Mesenchymal stem cell (in vitro differentiated cells and primary cell): ENCODE measurements at regions not wholly inside any gene's neighbourhood (a gene's known extent, or its start where the extent isn't known, plus 50 kb on each side); places are given as distances from the start of the nearest gene placed in this dataset.

Source experiments
- DNase-seq: peaks from one replicate; pipeline ENCODE4 v3.0.0-alpha.2; 2013
- H2AFZ ChIP-seq: one replicate; pipeline ENCODE4 v1.6.1; 2013; ENCODE audit warnings: low read depth, mild to moderate bottlenecking, control low read depth, inconsistent platforms, low read length, moderate library complexity
- H2AK5ac ChIP-seq: 2 replicates; pipeline ENCODE4 v1.6.1; 2013; ENCODE audit warnings: low read length, moderate library complexity, mild to moderate bottlenecking, inconsistent platforms; ENCODE audit not compliant: severe bottlenecking
- H2BK120ac ChIP-seq: one replicate; pipeline ENCODE4 v1.6.1; 2013; ENCODE audit warnings: low read depth, mild to moderate bottlenecking, inconsistent platforms, low read length, moderate library complexity
- H2BK12ac ChIP-seq, 2 experiments: one replicate each; pipeline ENCODE4 v1.6.1; 2013; ENCODE audit warnings: inconsistent platforms in 2 of 2, low read length in 2 of 2, mild to moderate bottlenecking in 2 of 2, moderate library complexity in 2 of 2, control low read depth in 1 of 2
- H2BK15ac ChIP-seq: one replicate; pipeline ENCODE4 v1.6.1; 2013; ENCODE audit warnings: mild to moderate bottlenecking, low read depth, inconsistent platforms; ENCODE audit not compliant: poor library complexity, severe bottlenecking
- H2BK5ac ChIP-seq: 2 replicates; pipeline ENCODE4 v1.6.1; 2013; ENCODE audit warnings: low read depth, mild to moderate bottlenecking, low read length, control low read depth, inconsistent platforms; ENCODE audit not compliant: poor library complexity, severe bottlenecking
- H3K14ac ChIP-seq, 2 experiments: one replicate each; pipeline ENCODE4 v1.6.1; 2013; ENCODE audit warnings: inconsistent platforms in 2 of 2, low read length in 2 of 2, control low read depth in 1 of 2, mild to moderate bottlenecking in 1 of 2, moderate library complexity in 1 of 2
- H3K18ac ChIP-seq, 2 experiments: one replicate each; pipeline ENCODE4 v1.6.1; 2013; ENCODE audit warnings: inconsistent platforms in 2 of 2, low read length in 2 of 2, control low read depth in 1 of 2, low read depth in 1 of 2, mild to moderate bottlenecking in 1 of 2
- H3K23ac ChIP-seq, 2 experiments: one replicate each; pipeline ENCODE4 v1.6.1; 2013; ENCODE audit warnings: inconsistent platforms in 2 of 2, low read length in 2 of 2, mild to moderate bottlenecking in 2 of 2, moderate library complexity in 2 of 2, control low read depth in 1 of 2
- H3K27ac ChIP-seq: 2 replicates; pipeline ENCODE4 v1.5.1; 2013; ENCODE audit warnings: mild to moderate bottlenecking, moderate library complexity, low read length, control low read depth, inconsistent platforms; ENCODE audit not compliant: poor library complexity, severe bottlenecking
- H3K27me3 ChIP-seq, 2 experiments: 2 replicates each; pipeline versions ENCODE4 v1.6.1 to v1.7.0; 2013; ENCODE audit warnings: low read length in 2 of 2, mild to moderate bottlenecking in 2 of 2, moderate library complexity in 2 of 2, control low read depth in 1 of 2, inconsistent platforms in 1 of 2; ENCODE audit not compliant: control insufficient read depth in 1 of 2, insufficient read depth in 1 of 2
- H3K36me3 ChIP-seq, 2 experiments: 2 replicates each; pipeline versions ENCODE4 v1.6.1 to v1.7.0; 2013; ENCODE audit warnings: low read length in 2 of 2, control low read depth in 1 of 2, inconsistent platforms in 1 of 2, low read depth in 1 of 2, mild to moderate bottlenecking in 1 of 2; ENCODE audit not compliant: insufficient read depth in 2 of 2, control insufficient read depth in 1 of 2
- H3K4ac ChIP-seq, 2 experiments: one replicate each; pipeline ENCODE4 v1.6.1; 2013; ENCODE audit warnings: inconsistent platforms in 2 of 2, low read length in 2 of 2, mild to moderate bottlenecking in 2 of 2, moderate library complexity in 2 of 2, control low read depth in 1 of 2, low read depth in 1 of 2
- H3K4me1 ChIP-seq: 2 replicates; pipeline ENCODE4 v1.6.1; 2013; ENCODE audit warnings: low read depth, low read length, control low read depth; ENCODE audit not compliant: control insufficient read depth, insufficient read depth
- H3K4me2 ChIP-seq: 2 replicates; pipeline ENCODE4 v1.6.1; 2013; ENCODE audit warnings: low read length, mild to moderate bottlenecking, inconsistent platforms; ENCODE audit not compliant: poor library complexity, severe bottlenecking
- H3K4me3 ChIP-seq, 2 experiments: 2 replicates each; pipeline versions ENCODE4 v1.5.1 to v1.7.0; 2013; ENCODE audit warnings: low read length in 2 of 2, mild to moderate bottlenecking in 2 of 2, control low read depth in 1 of 2, low read depth in 1 of 2; ENCODE audit not compliant: insufficient read depth in 1 of 2
- H3K79me1 ChIP-seq: replicated peaks from 2 replicates; pipeline ENCODE4 v1.6.1; 2013; ENCODE audit warnings: mild to moderate bottlenecking, control low read depth, low read length, inconsistent platforms; ENCODE audit not compliant: poor library complexity, severe bottlenecking
- H3K9ac ChIP-seq: 2 replicates; pipeline ENCODE4 v1.7.0; 2013; ENCODE audit warnings: mild to moderate bottlenecking, low read length, moderate library complexity
- H3K9me3 ChIP-seq: 2 replicates; pipeline ENCODE4 v1.7.0; 2013; ENCODE audit warnings: mild to moderate bottlenecking, low read length; ENCODE audit not compliant: control insufficient read depth
- H4K8ac ChIP-seq: one replicate; pipeline ENCODE4 v1.6.1; 2013; ENCODE audit warnings: inconsistent platforms, mild to moderate bottlenecking, low read length, moderate library complexity
- H4K91ac ChIP-seq: one replicate; pipeline ENCODE4 v1.6.1; 2013; ENCODE audit warnings: mild to moderate bottlenecking, low read length, inconsistent platforms
- WGBS: methylation state at CpG from one replicate; pipeline ENCODE4 v1.1.7; 2013; ENCODE audit warnings: mixed read lengths; 5-methylcytosine and 5-hydroxymethylcytosine counted together

DNA sequence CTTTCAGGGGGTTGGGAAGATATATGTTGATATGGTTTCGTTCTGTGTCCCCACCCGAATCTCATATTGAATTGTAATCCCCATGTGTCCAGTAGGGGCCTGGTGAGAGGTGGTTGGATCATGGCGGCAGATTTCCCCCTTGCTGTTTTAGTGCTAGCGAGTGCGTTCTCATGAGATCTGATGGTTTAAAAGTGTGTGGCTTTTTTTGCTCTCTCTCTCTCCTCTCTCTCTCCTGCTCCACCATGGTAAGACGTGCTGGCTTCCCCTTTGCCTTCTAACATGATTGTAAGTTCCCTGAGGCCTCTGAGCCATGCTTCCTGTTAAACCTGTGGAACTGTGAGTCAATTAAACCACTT lies 68.4 kb upstream of the PDZD8 start:
- Histone ChIP-seq H3K23ac (no peak overlapping the region), H3K36me3 (no peaks in the 10 kb centered on the region), H2BK120ac (no peak overlapping the region), H3K4me1 (peaks cover 15% of the 10 kb centered on the region), H3K18ac (no peak overlapping the region), H2BK5ac (no peak overlapping the region), H3K9me3 (peaks cover 4% of the 10 kb centered on the region), H3K27ac (no peak overlapping the region), H3K4ac (no peak overlapping the region), H3K27me3 (peaks cover 0 to 19% of the 10 kb centered on the region in 2 experiments), H4K8ac (no peak overlapping the region), H2AFZ (no peak overlapping the region), H3K4me2 (no peak overlapping the region), H2AK5ac (peak overlapping the region; percentile 44), H4K91ac (no peak overlapping the region), H2BK12ac (no peak overlapping the region), H2BK15ac (no peak overlapping the region), H3K9ac (peak overlapping the region; percentile 76), H3K79me1 (no peaks in the 10 kb centered on the region), H3K4me3 (no peak overlapping the region), H3K14ac (no peak overlapping the region)
- no peak for DNase-seq
- WGBS = 86% methylated on average over 6 of the region's 6 CpGs

GRCh38 chr10:117442944-117443685 lies 67.9 kb upstream of the PDZD8 start:
- Histone ChIP-seq H3K4me2 (no peak overlapping the region), H3K18ac (no peak overlapping the region), H3K4me3 (peak overlapping the region in 1 of 2 experiments; percentile 21), H2BK15ac (no peak overlapping the region), H3K14ac (no peak overlapping the region), H3K9me3 (peaks cover 4% of the 10 kb centered on the region), H3K4me1 (peaks cover 15% of the 10 kb centered on the region), H3K9ac (peak overlapping the region; percentile 76), H3K36me3 (no peaks in the 10 kb centered on the region), H2AK5ac (peak overlapping the region; percentile 44), H3K4ac (no peak overlapping the region), H4K91ac (no peak overlapping the region), H2BK5ac (no peak overlapping the region), H3K27me3 (peaks cover 0 to 19% of the 10 kb centered on the region in 2 experiments), H2BK120ac (no peak overlapping the region), H4K8ac (no peak overlapping the region), H2AFZ (no peak overlapping the region), H3K23ac (no peak overlapping the region), H3K79me1 (no peaks in the 10 kb centered on the region), H3K27ac (no peak overlapping the region), H2BK12ac (no peak overlapping the region)
- peak; percentile 70 for DNase-seq
- WGBS = 30% methylated on average over 12 of the region's 15 CpGs

GRCh38 chr10:117442521-117442920 lies 67.3 kb upstream of the PDZD8 start:
- DNase-seq = no peak
- H4K91ac ChIP-seq = no peak overlapping the region
- H3K27ac ChIP-seq = peak overlapping the region; percentile 37
- H3K9me3 ChIP-seq = peaks cover 4% of the 10 kb centered on the region
- no peak overlapping the region for H2BK120ac ChIP-seq
- H2BK12ac ChIP-seq = no peak overlapping the region
- peaks cover 15% of the 10 kb centered on the region for H3K4me1 ChIP-seq
- no peak overlapping the region for H4K8ac ChIP-seq
- peak overlapping the region; percentile 37 for H3K4me2 ChIP-seq
- H2BK15ac ChIP-seq = no peak overlapping the region
- no peaks in the 10 kb centered on the region for H3K36me3 ChIP-seq
- H3K23ac ChIP-seq = no peak overlapping the region
- H3K4me3 ChIP-seq = peak overlapping the region in 1 of 2 experiments; percentile 21
- no peak overlapping the region for H3K18ac ChIP-seq
- H3K14ac ChIP-seq = peak overlapping the region in 1 of 2 experiments; percentile 44
- 76% methylated on average over 6 of the region's 6 CpGs for WGBS
- peaks cover 0 to 19% of the 10 kb centered on the region in 2 experiments for H3K27me3 ChIP-seq
- H2BK5ac ChIP-seq = no peak overlapping the region
- peak overlapping the region; percentile 23 for H2AK5ac ChIP-seq
- H2AFZ ChIP-seq = no peak overlapping the region
- H3K79me1 ChIP-seq = no peaks in the 10 kb centered on the region
- peak overlapping the region; percentile 76 for H3K9ac ChIP-seq
- no peak overlapping the region for H3K4ac ChIP-seq

GRCh38 chr10:117441812-117442443 lies 66.7 kb upstream of the PDZD8 start:
- Histone ChIP-seq H3K27me3 (peaks cover 0 to 19% of the 10 kb centered on the region in 2 experiments), H4K91ac (no peak overlapping the region), H3K4me1 (peaks cover 15% of the 10 kb centered on the region), H2AK5ac (no peak overlapping the region), H2BK120ac (no peak overlapping the region), H2BK5ac (no peak overlapping the region), H2AFZ (no peak overlapping the region), H3K23ac (no peak overlapping the region), H3K79me1 (no peaks in the 10 kb centered on the region), H3K14ac (no peak overlapping the region), H3K9ac (peak overlapping the region; percentile 76), H2BK15ac (no peak overlapping the region), H4K8ac (no peak overlapping the region), H3K27ac (peak overlapping the region; percentile 37), H3K4me2 (peak overlapping the region; percentile 37), H3K18ac (no peak overlapping the region), H3K36me3 (no peaks in the 10 kb centered on the region), H3K4me3 (no peak overlapping the region), H2BK12ac (no peak overlapping the region), H3K9me3 (peaks cover 4% of the 10 kb centered on the region), H3K4ac (no peak overlapping the region)
- DNase-seq = peak; percentile 73
- 78% methylated on average over 6 of the region's 6 CpGs for WGBS
